ENCODE measurements at regions not wholly inside any gene's neighbourhood (a gene's known extent, or its start where the extent isn't known, plus 50 kb on each side); places are given as distances from the start of the nearest gene placed in this dataset.

- no peak for TF ChIP-seq CTCF (IDR thresholded peaks at IDR 0.05; ENCODE audit: partially characterized antibody, unreplicated experiment)
- Mint-ChIP-seq H3K4me1 (ENCODE audit: low read depth, unreplicated experiment) (peaks cover 7% of the 10 kb centered on the region), H3K27ac (ENCODE audit: unreplicated experiment) (no peak overlapping the region), H3K27me3 (ENCODE audit: unreplicated experiment) (no peaks in the 10 kb centered on the region), H3K4me3 (ENCODE audit: unreplicated experiment) (no peak overlapping the region), H3K36me3 (ENCODE audit: unreplicated experiment) (no peaks in the 10 kb centered on the region), H3K9me3 (ENCODE audit: unreplicated experiment) (no peaks in the 10 kb centered on the region)
- DNase-seq = no peak
Observed at GRCh38 chr4:20391198-20391597, 139.5 kb downstream of the SLIT2 start.

- no peak for TF ChIP-seq CTCF (IDR thresholded peaks at IDR 0.05; ENCODE audit: partially characterized antibody, unreplicated experiment)
- Mint-ChIP-seq H3K9me3 (ENCODE audit: unreplicated experiment) (no peaks in the 10 kb centered on the region), H3K27me3 (ENCODE audit: unreplicated experiment) (no peaks in the 10 kb centered on the region), H3K36me3 (ENCODE audit: unreplicated experiment) (no peaks in the 10 kb centered on the region), H3K4me3 (ENCODE audit: unreplicated experiment) (no peak overlapping the region), H3K27ac (ENCODE audit: unreplicated experiment) (no peak overlapping the region), H3K4me1 (ENCODE audit: low read depth, unreplicated experiment) (peaks cover 3% of the 10 kb centered on the region)
- DNase-seq = no peak
Observed at GRCh38 chr4:20391912-20392311, 140.2 kb downstream of the SLIT2 start.

- Mint-ChIP-seq H3K4me3 (ENCODE audit: unreplicated experiment) (no peak overlapping the region), H3K36me3 (ENCODE audit: unreplicated experiment) (no peaks in the 10 kb centered on the region), H3K4me1 (ENCODE audit: low read depth, unreplicated experiment) (no peaks in the 10 kb centered on the region), H3K9me3 (ENCODE audit: unreplicated experiment) (no peaks in the 10 kb centered on the region), H3K27ac (ENCODE audit: unreplicated experiment) (no peak overlapping the region), H3K27me3 (ENCODE audit: unreplicated experiment) (no peaks in the 10 kb centered on the region)
- DNase-seq = no peak
- TF ChIP-seq CTCF (IDR thresholded peaks at IDR 0.05; ENCODE audit: partially characterized antibody, unreplicated experiment) = no peak
Observed at GRCh38 chr4:20393486-20394100, 141.9 kb downstream of the SLIT2 start.

- H3K9me3 Mint-ChIP-seq (ENCODE audit: unreplicated experiment) = no peaks in the 10 kb centered on the region
- H3K27ac Mint-ChIP-seq (ENCODE audit: unreplicated experiment) = no peak overlapping the region
- no peak for TF ChIP-seq CTCF (IDR thresholded peaks at IDR 0.05; ENCODE audit: partially characterized antibody, unreplicated experiment)
- no peak for DNase-seq
- no peak overlapping the region for H3K4me3 Mint-ChIP-seq (ENCODE audit: unreplicated experiment)
- no peaks in the 10 kb centered on the region for H3K27me3 Mint-ChIP-seq (ENCODE audit: unreplicated experiment)
- H3K36me3 Mint-ChIP-seq (ENCODE audit: unreplicated experiment) = no peaks in the 10 kb centered on the region
- H3K4me1 Mint-ChIP-seq (ENCODE audit: low read depth, unreplicated experiment) = no peaks in the 10 kb centered on the region
Observed at GRCh38 chr4:20394512-20394911, 142.8 kb downstream of the SLIT2 start.

- Mint-ChIP-seq H3K27me3 (ENCODE audit: unreplicated experiment) (no peaks in the 10 kb centered on the region), H3K4me3 (ENCODE audit: unreplicated experiment) (no peak overlapping the region), H3K27ac (ENCODE audit: unreplicated experiment) (no peak overlapping the region), H3K36me3 (ENCODE audit: unreplicated experiment) (no peaks in the 10 kb centered on the region), H3K9me3 (ENCODE audit: unreplicated experiment) (no peaks in the 10 kb centered on the region), H3K4me1 (ENCODE audit: low read depth, unreplicated experiment) (no peaks in the 10 kb centered on the region)
- TF ChIP-seq CTCF (IDR thresholded peaks at IDR 0.05; ENCODE audit: partially characterized antibody, unreplicated experiment) = peak; percentile 76
- DNase-seq = peak; percentile 51
Observed at GRCh38 chr4:20395160-20395773, 143.6 kb downstream of the SLIT2 start.

Data from glutamatergic neuron (in vitro differentiated cells).